Retinal pigment epithelial cell (primary cell): ENCODE measurements at regions not wholly inside any gene's neighbourhood (a gene's known extent, or its start where the extent isn't known, plus 50 kb on each side); places are given as distances from the start of the nearest gene placed in this dataset.

Experiments
- DNase-seq: peaks from one replicate; pipeline ENCODE4 v3.0.0-alpha.2; 2010; ENCODE audit warnings: low read depth
- H3K4me3 ChIP-seq: 2 replicates; pipeline ENCODE4 v1.5.1; 2011; ENCODE audit warnings: mild to moderate bottlenecking, low read length, control low read depth, moderate library complexity
- CTCF ChIP-seq: conservative IDR thresholded peaks from 2 replicates; pipeline ENCODE4 v1.5.1; 2011; ENCODE audit warnings: low read depth, low read length, control low read depth, inconsistent platforms

GRCh38 chr4:189443341-189443740 is 497.3 kb upstream of the FRG1 start:
- no peak overlapping the region for H3K4me3 ChIP-seq
- no peak for TF ChIP-seq CTCF
- no peak for DNase-seq

GRCh38 chr4:189445613-189446012 is 495.1 kb upstream of the FRG1 start:
- no peak overlapping the region for H3K4me3 ChIP-seq
- DNase-seq: no peak
- no peak for TF ChIP-seq CTCF

- no peak for DNase-seq
- no peak overlapping the region for H3K4me3 ChIP-seq
- no peak for TF ChIP-seq CTCF
Observed at GRCh38 chr4:189463734-189464133, 476.9 kb upstream of the FRG1 start.

GRCh38 chr4:189494407-189494806 is 446.3 kb upstream of the FRG1 start:
- no peak for TF ChIP-seq CTCF
- H3K4me3 ChIP-seq: no peak overlapping the region
- DNase-seq: no peak

GRCh38 chr4:189497516-189497915 is 443.2 kb upstream of the FRG1 start:
- DNase-seq: no peak

GRCh38 chr4:189497996-189498395 is 442.7 kb upstream of the FRG1 start:
- no peak overlapping the region for H3K4me3 ChIP-seq
- TF ChIP-seq CTCF: no peak
- DNase-seq: no peak

More at GRCh38 chr4:189497516-189497915, 443.2 kb upstream of the FRG1 start:
- TF ChIP-seq CTCF: no peak
- H3K4me3 ChIP-seq: no peak overlapping the region

- no peak for DNase-seq
- H3K4me3 ChIP-seq: no peak overlapping the region
- TF ChIP-seq CTCF: no peak
Observed at GRCh38 chr4:189498457-189498856, 442.2 kb upstream of the FRG1 start.
